ENCODE measurements at regions not wholly inside any gene's neighbourhood (a gene's known extent, or its start where the extent isn't known, plus 50 kb on each side); places are given as distances from the start of the nearest gene placed in this dataset.

DNA sequence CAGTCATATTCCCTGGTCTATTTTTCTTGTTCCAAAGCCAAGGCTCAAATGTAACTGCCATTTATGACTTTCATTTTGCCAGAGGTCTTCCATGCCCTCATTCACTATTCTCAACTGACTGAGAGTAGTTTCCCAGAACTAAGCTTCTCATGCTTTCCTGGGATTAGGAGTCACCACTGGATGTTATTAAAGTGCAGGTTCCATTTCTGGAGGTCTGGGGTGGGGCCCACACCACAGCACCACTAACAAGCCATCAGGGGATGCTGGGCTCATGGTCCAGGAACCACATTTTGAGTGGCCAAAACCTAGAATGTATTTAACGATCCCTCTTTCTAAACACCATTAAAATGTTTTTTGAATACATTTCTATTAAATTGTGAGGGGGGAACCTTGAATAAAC lies 677.6 kb downstream of the SEMA5A start:
- CTCF ChIA-PET, result interaction anchor here (1.3 kb wide), 1 partner anchor 11 kb away, joined by 3 read pairs; no protein-coding TSS in a partner anchor
- H3K9me2 ChIP-seq, result no peaks in the 10 kb centered on the region
- no peak overlapping the region for H3K9ac ChIP-seq
- no peaks in the 10 kb centered on the region for H3F3A ChIP-seq (replicated peaks; ENCODE audit: insufficient read depth)
- H3K4me2 ChIP-seq, result no peak overlapping the region
- no peak for TF ChIP-seq PBX3 (IDR thresholded peaks at IDR 0.05)
- no peak for TF ChIP-seq RCOR1 (IDR thresholded peaks at IDR 0.05; ENCODE audit: low read length)
- TF ChIP-seq SMC3 (IDR thresholded peaks at IDR 0.05; ENCODE audit: low read depth, low read length), result no peak
- TF ChIP-seq, protein P1, sequence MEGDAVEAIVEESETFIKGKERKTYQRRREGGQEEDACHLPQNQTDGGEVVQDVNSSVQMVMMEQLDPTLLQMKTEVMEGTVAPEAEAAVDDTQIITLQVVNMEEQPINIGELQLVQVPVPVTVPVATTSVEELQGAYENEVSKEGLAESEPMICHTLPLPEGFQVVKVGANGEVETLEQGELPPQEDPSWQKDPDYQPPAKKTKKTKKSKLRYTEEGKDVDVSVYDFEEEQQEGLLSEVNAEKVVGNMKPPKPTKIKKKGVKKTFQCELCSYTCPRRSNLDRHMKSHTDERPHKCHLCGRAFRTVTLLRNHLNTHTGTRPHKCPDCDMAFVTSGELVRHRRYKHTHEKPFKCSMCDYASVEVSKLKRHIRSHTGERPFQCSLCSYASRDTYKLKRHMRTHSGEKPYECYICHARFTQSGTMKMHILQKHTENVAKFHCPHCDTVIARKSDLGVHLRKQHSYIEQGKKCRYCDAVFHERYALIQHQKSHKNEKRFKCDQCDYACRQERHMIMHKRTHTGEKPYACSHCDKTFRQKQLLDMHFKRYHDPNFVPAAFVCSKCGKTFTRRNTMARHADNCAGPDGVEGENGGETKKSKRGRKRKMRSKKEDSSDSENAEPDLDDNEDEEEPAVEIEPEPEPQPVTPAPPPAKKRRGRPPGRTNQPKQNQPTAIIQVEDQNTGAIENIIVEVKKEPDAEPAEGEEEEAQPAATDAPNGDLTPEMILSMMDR (IDR thresholded peaks at IDR 0.05), result no peak
- no peak for TF ChIP-seq EZH2phosphoT487 (IDR thresholded peaks at IDR 0.05; ENCODE audit: borderline replicate concordance, low read depth)
- TF ChIP-seq FOXJ3 (CRISPR knock-in tag; IDR thresholded peaks at IDR 0.05), result no peak
- no peak for TF ChIP-seq TAF1 (IDR thresholded peaks at IDR 0.05; ENCODE audit: borderline replicate concordance, low read depth, low read length)
- TF ChIP-seq ELF1 (IDR thresholded peaks at IDR 0.05), result no peak
- no peak for TF ChIP-seq RFX5 (IDR thresholded peaks at IDR 0.05; ENCODE audit: low read length)
- no peak for TF ChIP-seq REST (IDR thresholded peaks at IDR 0.05; ENCODE audit: low read depth, low read length)
- TF ChIP-seq POLR2AphosphoS5 (IDR thresholded peaks at IDR 0.05; ENCODE audit: low read depth, low read length), result no peak
- TF ChIP-seq TEAD4 (IDR thresholded peaks at IDR 0.05; ENCODE audit: borderline replicate concordance, insufficient read depth), result no peak
- TF ChIP-seq MXI1 (IDR thresholded peaks at IDR 0.05; ENCODE audit: low read depth, low read length), result no peak
- no peak for TF ChIP-seq FOSL2 (IDR thresholded peaks at IDR 0.05; ENCODE audit: borderline replicate concordance, low read depth)
- TF ChIP-seq EP300 (IDR thresholded peaks at IDR 0.05; ENCODE audit: borderline replicate concordance in 1 of 2, low read depth in 1 of 2, low read length in 1 of 2), result no peak
- TF ChIP-seq ZBTB33 (IDR thresholded peaks at IDR 0.05; ENCODE audit: borderline replicate concordance, low read depth), result no peak
- TF ChIP-seq GABPA (IDR thresholded peaks at IDR 0.05; ENCODE audit: low read depth), result no peak
- no peaks in the 10 kb centered on the region for H3K36me3 ChIP-seq (replicated peaks in 1 of 2; ENCODE audit: control insufficient read depth in 1 of 2, insufficient read depth in 2 of 2, low read length in 1 of 2)
- H3K79me2 ChIP-seq (ENCODE audit: insufficient read depth), result no peaks in the 10 kb centered on the region
- H3K4me3 ChIP-seq (ENCODE audit: low read depth in 2 of 2, low read length in 1 of 2), result no peak overlapping the region
- no peak overlapping the region for H2AFZ ChIP-seq (ENCODE audit: low read depth)
- POLR2A ChIA-PET, result no interaction called here
- H3K4me1 ChIP-seq (ENCODE audit: control insufficient read depth in 1 of 2, insufficient read depth in 2 of 2, low read depth in 1 of 2, low read length in 1 of 2), result no peaks in the 10 kb centered on the region
- WGBS (ENCODE audit: low lambda C conversion rate), result 7% methylated on average over 1 of the region's 1 CpG
- no peaks in the 10 kb centered on the region for H4K20me1 ChIP-seq (ENCODE audit: insufficient read depth)
- DNase-seq, result no peak
- no peak overlapping the region for H3K27ac ChIP-seq (ENCODE audit: low read depth in 2 of 2, low read length in 1 of 2)
- H3K27me3 ChIP-seq (ENCODE audit: insufficient read depth), result no peaks in the 10 kb centered on the region; the same call in 1 of the 2 replicates
- H3K9me3 ChIP-seq, result no peaks in the 10 kb centered on the region; the same call in 1 of the 2 replicates

All from SK-N-SH (cell line).